ENCODE measurements at regions not wholly inside any gene's neighbourhood (a gene's known extent, or its start where the extent isn't known, plus 50 kb on each side); places are given as distances from the start of the nearest gene placed in this dataset.
"Not testable (repeated sequence)": the region's sequence is repeated elsewhere in the genome, so short reads cannot be mapped to it uniquely, and the experiment has no call there.

DNA sequence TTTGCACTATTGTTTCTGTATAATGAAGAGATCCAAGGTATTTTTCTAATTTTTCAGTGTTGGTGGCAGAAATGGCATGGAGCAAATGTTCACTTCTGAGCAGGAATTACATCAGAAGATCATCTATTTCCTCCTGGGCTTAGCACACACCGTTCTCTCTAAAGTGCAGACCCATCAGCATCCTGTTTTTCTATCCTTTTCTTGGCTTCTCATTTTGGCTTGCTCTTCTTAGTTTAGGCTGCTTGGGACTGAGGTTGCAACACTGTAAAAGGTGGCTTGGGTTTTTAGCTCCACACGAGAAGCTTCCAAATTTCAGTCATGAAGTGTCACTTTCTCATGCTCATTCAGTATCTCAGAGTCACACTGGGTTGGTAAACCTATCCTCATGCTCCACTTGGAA is 79.9 kb upstream of the SMIM30 start:
- Mint-ChIP-seq H3K27ac (ENCODE audit: low read depth) (no peak overlapping the region), H3K4me3 (no peak overlapping the region), H3K27me3 (no peaks in the 10 kb centered on the region), H3K36me3 (ENCODE audit: insufficient read depth) (no peaks in the 10 kb centered on the region), H3K9me3 (no peaks in the 10 kb centered on the region), H3K4me1 (no peaks in the 10 kb centered on the region)
- DNase-seq (ENCODE audit: low spot score in 2 of 2) (no peak), ATAC-seq (replicated peaks; ENCODE audit: extremely low read depth, poor library complexity, severe bottlenecking) (no peak)

- H3K27ac Mint-ChIP-seq (ENCODE audit: low read depth): no peak overlapping the region
- no peaks in the 10 kb centered on the region for H3K27me3 Mint-ChIP-seq
- H3K36me3 Mint-ChIP-seq (ENCODE audit: insufficient read depth): no peaks in the 10 kb centered on the region
- no peak for ATAC-seq (replicated peaks; ENCODE audit: extremely low read depth, poor library complexity, severe bottlenecking)
- no peaks in the 10 kb centered on the region for H3K9me3 Mint-ChIP-seq
- no peak for DNase-seq (ENCODE audit: low spot score in 2 of 2)
- no peaks in the 10 kb centered on the region for H3K4me1 Mint-ChIP-seq
- no peak overlapping the region for H3K4me3 Mint-ChIP-seq
Measured at GRCh38 chr7:113197274-113197673, 78.9 kb upstream of the SMIM30 start.

DNA sequence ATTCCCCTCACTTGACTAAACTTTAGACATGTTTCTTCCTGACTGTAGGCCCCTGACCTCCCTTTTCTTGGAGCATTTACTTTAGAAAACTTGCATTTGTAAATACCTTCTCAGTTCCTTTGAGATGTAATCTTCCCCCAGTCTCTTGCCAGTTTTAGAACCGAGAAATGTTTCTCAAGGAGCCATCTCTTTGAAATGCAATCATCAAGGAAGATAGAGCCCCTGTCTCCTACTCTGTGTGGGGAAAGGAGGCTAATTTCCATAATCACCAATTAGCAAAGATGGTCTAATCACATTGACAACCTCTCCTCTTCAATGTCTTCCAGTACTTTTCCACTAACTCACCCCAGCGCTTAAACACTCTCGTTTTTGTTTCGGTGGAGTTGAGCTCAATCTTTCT is 70.0 kb upstream of the SMIM30 start:
- H3K27ac Mint-ChIP-seq (ENCODE audit: low read depth): no peak overlapping the region
- no peak for ATAC-seq (replicated peaks; ENCODE audit: extremely low read depth, poor library complexity, severe bottlenecking)
- H3K27me3 Mint-ChIP-seq: peaks cover 21% of the 10 kb centered on the region
- DNase-seq (ENCODE audit: low spot score in 2 of 2): no peak
- H3K4me1 Mint-ChIP-seq: no peaks in the 10 kb centered on the region
- no peaks in the 10 kb centered on the region for H3K36me3 Mint-ChIP-seq (ENCODE audit: insufficient read depth)
- no peak overlapping the region for H3K4me3 Mint-ChIP-seq
- no peaks in the 10 kb centered on the region for H3K9me3 Mint-ChIP-seq

- Mint-ChIP-seq H3K4me1 (no peaks in the 10 kb centered on the region), H3K36me3 (ENCODE audit: insufficient read depth) (no peaks in the 10 kb centered on the region), H3K27ac (ENCODE audit: low read depth) (no peak overlapping the region), H3K9me3 (peaks cover 5% of the 10 kb centered on the region), H3K27me3 (no peaks in the 10 kb centered on the region), H3K4me3 (no peak overlapping the region)
- ATAC-seq (replicated peaks; ENCODE audit: extremely low read depth, poor library complexity, severe bottlenecking) (no peak), DNase-seq (ENCODE audit: low spot score in 2 of 2) (no peak)
Measured at GRCh38 chr7:113179313-113179712, 61.0 kb upstream of the SMIM30 start.

DNA sequence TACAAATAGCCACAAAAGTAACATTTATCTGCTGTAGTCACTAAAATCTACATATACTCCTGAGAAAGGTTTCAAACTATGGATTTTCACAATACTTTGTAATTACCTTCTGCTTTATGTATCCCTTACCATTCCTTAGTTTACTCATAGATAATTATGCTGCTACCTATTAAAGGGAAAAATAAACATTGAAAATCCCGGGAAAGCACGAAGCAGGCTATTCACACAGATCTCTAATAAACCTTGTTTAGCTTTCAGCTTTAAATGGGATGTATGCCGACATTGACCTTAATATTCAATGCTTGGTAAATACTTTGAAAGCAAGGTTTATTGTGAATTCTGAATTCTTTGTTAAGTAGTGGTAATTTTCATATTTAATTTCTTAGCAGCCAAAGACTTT is 58.5 kb upstream of the SMIM30 start:
- DNase-seq (ENCODE audit: low spot score in 2 of 2): no peak
- H3K27ac Mint-ChIP-seq (ENCODE audit: low read depth): no peak overlapping the region
- peaks cover 22% of the 10 kb centered on the region for H3K27me3 Mint-ChIP-seq

GRCh38 chr7:113176180-113176579 is 57.8 kb upstream of the SMIM30 start:
- ATAC-seq (replicated peaks; ENCODE audit: extremely low read depth, poor library complexity, severe bottlenecking); H3K36me3 Mint-ChIP-seq (ENCODE audit: insufficient read depth); DNase-seq (ENCODE audit: low spot score in 2 of 2); H3K27ac Mint-ChIP-seq (ENCODE audit: low read depth); H3K9me3 Mint-ChIP-seq; H3K4me3 Mint-ChIP-seq; H3K4me1 Mint-ChIP-seq: not testable (repeated sequence)
- peaks cover 25% of the 10 kb centered on the region for H3K27me3 Mint-ChIP-seq

More for the DNA sequence above, 58.5 kb upstream of the SMIM30 start:
- H3K4me1 Mint-ChIP-seq: no peaks in the 10 kb centered on the region
- peaks cover 1% of the 10 kb centered on the region for H3K36me3 Mint-ChIP-seq (ENCODE audit: insufficient read depth)
- peaks cover 5% of the 10 kb centered on the region for H3K9me3 Mint-ChIP-seq
- no peak for ATAC-seq (replicated peaks; ENCODE audit: extremely low read depth, poor library complexity, severe bottlenecking)
- H3K4me3 Mint-ChIP-seq: no peak overlapping the region

DNA sequence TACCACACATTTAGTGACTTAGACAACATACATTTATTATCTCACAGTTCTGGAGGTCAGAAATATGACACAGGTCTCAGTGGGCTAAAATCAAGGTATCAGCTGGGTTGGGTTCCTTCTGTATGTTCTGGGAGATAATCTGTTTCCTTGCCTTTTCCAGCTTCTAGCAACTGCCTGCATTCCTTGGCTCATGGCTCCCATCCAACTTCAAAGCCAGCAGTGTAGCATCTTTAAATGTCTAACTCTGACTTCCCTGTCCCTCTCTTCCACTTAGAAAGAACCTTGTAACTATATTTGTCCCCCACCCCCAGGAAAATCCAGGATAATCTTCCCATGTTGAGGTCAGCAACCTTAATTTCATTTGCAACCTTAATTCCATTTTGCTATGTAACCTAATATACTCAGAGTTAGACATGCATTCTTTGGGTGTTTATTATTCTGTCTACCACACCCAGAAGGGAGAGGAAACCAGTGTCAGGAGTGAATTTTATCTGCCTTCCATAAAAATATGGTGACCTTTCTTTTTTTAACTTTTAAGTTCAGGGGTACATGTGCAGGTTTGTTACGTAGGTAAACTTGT is 57.3 kb upstream of the SMIM30 start:
- Mint-ChIP-seq H3K27me3 (peaks cover 30% of the 10 kb centered on the region), H3K36me3 (ENCODE audit: insufficient read depth) (peaks cover 1% of the 10 kb centered on the region), H3K27ac (ENCODE audit: low read depth) (no peak overlapping the region), H3K4me1 (no peaks in the 10 kb centered on the region), H3K4me3 (no peak overlapping the region), H3K9me3 (peaks cover 5% of the 10 kb centered on the region)
- ATAC-seq (replicated peaks; ENCODE audit: extremely low read depth, poor library complexity, severe bottlenecking): no peak
- DNase-seq (ENCODE audit: low spot score in 2 of 2): no peak

DNA sequence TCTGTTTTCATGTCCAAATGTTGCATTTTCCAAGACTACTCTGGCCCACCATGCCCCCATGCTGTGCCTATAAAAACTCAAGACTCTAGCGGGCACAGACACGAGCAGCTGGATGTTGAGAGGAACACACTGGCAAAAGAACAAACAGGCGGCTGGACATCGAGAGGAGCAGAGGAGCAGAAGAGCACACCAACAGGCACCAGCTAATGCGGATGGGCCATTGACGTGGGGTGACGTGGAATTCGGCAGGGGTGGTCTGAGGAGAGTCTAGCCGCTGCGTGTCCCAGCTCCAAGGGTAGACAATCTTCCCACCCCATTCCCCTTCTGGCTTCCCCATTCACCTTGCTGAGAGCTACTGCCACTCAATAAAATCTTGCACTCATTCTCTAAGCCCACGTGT is 54.4 kb upstream of the SMIM30 start:
- Mint-ChIP-seq H3K4me1 (no peaks in the 10 kb centered on the region), H3K4me3 (no peak overlapping the region), H3K9me3 (peaks cover 5% of the 10 kb centered on the region), H3K27ac (ENCODE audit: low read depth) (no peak overlapping the region), H3K36me3 (ENCODE audit: insufficient read depth) (peaks cover 1% of the 10 kb centered on the region), H3K27me3 (peaks cover 44% of the 10 kb centered on the region)
- ATAC-seq (replicated peaks; ENCODE audit: extremely low read depth, poor library complexity, severe bottlenecking) (no peak), DNase-seq (ENCODE audit: low spot score in 2 of 2) (no peak)

DNA sequence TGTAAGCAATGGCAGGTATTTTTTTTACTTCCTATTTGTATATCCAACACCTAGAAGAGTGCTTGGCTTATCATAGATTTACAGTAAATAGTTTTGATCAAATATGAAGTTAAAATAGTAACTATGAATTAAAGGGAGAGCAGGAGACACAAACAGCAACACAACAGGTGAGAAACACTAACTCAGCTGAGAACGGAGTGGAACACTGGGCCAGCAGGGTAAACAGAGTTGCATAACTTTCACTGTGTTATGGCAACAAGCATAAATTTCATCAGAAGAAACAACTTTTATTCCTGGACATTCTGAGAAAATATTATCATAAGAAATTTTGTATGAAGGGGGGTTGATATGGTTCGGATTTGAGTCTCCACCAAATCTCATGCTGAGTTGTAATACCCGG is 52.2 kb upstream of the SMIM30 start:
- Mint-ChIP-seq H3K4me1 (no peaks in the 10 kb centered on the region), H3K4me3 (no peak overlapping the region), H3K27me3 (peaks cover 54% of the 10 kb centered on the region), H3K27ac (ENCODE audit: low read depth) (no peak overlapping the region), H3K36me3 (ENCODE audit: insufficient read depth) (peaks cover 1% of the 10 kb centered on the region), H3K9me3 (no peaks in the 10 kb centered on the region)
- no peak for ATAC-seq (replicated peaks; ENCODE audit: extremely low read depth, poor library complexity, severe bottlenecking)
- no peak for DNase-seq (ENCODE audit: low spot score in 2 of 2)

Measured in central memory CD8-positive, alpha-beta T cell (primary cell).